Colon (tissue), 2 donors: ENCODE measurements at regions not wholly inside any gene's neighbourhood (a gene's known extent, or its start where the extent isn't known, plus 50 kb on each side); places are given as distances from the start of the nearest gene placed in this dataset.

ENCODE experiments used
- FAIRE-seq: peaks from 2 replicates; lab custom pipeline; 2012; peaks lifted over from hg19 to GRCh38; lab: Jason Lieb, UNC
- donor health status: control.
- donor health status: control.

DNA sequence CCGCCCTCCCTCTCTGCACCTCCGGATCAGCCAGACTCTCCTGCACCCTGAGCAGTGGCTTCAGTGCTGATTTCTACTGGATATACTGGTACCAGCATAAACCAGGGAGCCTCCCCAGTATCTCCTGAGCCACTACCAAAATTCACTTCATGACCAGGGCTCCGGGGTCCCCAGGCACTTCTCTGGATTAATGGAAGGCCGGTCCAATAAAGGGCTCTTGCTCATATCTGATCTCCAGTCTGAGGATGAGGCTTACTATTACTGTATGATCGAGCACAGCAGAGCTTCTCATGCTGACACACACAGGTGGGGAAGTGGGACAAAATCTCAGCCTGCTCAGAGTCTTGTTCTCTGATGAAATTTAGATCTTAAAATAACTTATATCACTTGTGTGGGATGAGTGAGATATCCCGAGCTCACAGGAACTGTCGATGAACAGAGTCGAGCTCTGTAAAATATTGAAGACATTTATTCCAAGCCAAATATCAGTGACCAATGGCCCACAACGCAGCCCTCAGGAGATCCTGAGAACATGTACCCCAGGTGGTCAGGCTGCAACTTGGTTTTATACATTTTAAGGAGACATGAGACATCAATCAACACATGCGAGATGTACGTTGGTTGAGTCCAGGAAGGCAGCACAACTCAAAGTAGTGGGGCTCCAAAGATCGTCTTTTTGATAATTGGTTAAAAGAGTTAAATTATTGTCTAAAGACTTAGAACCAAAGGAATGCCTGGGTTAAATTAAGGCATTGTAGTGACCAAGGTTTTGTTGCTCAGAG, 93.0 kb upstream of the TOP3B start:
- no peak for FAIRE-seq

DNA sequence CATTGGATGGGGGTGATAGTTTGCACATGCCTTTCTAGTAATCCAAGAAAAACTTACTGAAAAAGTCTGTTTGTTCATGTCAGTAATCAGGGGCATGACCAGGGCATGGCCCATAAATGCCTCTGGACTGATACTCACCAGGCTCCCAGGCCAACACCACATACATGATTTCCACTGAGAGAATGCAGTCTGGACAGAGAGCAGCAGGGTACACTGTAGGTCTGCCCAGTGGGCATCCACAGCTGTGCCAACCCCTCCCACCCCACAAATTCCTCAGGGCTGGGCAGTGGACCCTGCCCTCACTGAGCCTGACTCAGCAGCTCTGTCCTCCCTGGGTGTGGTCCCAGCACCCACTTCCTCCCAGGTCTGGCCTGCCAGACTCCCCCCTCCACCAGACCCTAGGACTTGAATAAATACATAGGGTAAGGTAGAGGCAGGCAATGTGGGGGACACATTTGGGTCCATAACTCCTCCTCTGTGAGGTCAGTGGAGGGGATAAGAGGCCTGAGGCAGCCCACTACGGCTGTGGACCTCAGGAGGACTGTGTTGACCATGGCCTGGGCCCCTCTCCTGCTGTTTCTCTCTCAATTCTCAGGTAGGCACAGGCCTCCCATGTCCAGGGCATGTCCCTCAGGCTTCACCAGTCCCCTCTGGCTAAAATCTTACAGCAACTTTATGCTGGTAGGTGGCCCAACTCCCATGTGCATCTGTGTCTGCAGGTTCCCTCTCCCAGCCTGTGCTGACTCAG, 92.2 kb upstream of the TOP3B start:
- no peak for FAIRE-seq

DNA sequence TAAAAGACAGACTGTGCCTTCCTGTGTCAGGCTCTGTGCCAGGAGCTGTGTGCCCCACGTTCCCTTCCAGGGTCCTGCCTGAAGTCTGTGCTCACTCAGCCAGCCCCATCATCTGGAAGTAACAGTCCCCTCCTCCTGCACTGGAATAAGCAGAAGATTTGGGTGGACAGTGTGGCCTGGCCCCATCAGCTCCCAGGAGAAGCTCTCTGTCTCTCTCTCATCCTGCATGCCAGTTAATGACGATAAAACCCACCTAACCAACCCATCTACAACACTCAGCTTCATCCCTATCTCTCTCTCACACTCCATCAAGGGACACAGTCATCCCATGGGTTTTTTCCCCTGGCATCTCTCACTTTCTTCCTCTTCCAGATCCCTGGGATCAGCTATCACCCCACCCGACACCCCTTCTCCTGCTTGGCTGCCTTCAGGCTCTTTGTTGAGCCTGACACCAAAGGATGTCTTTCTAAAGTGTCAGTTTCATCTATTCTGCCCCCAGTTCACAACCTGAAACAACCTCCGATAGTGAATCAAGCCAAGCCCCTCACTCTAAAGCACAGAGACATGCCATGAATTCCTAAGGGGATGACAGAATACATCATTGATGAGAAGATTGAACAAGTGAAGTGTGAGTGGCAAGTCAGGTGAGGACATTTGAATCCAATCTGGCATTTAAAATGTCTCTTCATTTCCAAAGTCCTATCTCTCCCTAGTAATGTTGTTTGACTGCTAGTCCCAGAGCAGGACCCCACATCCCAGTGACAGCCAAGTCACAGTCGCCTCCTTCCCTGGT, 91.4 kb upstream of the TOP3B start:
- no peak for FAIRE-seq

DNA sequence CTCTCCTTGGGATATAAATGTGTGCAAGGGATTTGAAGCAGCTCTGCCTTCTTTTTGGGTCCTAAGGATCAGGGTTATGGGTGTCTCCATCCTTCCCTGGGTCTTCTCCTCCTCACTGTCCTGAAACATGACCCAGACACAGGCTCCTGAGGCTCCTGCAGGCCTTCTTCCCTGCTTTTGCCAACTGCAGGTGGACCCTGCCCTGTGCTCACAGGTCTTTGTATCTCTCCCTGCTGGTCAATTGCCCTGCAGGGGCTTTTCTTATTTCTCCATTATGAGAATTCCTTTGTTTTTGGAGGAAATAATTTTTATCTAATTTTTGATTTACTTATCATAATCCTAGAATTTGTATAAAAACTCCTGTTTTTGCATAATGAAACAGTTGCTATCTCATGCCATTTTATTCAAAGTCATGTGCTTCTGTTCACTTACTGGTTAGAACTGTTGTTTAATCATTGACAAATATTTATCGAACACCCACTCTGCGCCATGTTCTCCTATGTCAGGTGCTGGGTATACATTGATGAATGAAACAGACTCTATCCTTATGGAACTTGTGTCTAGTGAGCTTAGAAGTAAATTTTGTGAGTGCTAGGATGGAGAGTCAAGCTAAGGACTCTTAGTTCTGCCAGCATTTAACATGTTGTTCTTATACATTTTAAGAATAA, 89.7 kb upstream of the TOP3B start:
- no peak for FAIRE-seq

DNA sequence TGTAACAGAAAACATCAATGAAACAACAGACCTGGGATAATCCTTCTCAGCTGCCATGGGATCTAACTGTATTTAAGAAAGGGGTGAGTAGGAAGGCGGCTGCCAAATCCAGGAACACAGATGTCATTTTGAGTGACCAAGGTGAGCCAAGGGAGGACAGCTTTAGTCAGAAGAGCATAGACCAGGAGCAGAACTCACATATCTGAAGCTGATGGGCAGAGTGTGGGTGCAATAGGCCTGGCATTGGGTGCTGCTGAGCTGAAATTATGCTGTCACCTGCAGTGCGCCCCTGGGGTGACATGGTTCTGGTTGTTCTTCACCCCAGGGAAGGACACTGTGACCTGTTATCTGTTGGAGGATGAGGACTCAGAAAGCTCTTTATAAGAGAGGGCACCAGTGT, 88.9 kb upstream of the TOP3B start:
- FAIRE-seq: no peak

DNA sequence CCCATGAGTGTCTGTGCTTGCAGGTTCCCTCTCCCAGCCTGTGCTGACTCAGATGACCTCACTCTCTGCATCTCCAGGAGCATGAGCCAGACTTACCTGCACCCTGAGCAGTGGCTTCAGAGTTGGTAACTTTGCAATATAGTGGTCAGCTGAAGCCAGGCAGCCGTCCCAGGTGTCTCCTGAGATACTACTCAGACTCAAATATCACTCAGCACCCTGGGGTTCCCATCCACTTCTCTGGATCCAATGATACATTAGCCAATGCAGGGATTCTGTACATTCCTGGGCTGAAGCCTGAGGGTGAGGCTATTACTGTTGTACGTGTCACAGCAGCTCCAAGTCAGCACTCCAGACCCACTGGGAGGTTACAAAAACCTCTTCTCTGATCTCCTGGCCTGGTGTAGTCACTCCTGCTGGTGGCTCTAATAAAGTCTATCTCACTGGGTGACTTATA, 87.8 kb upstream of the TOP3B start:
- no peak for FAIRE-seq

DNA sequence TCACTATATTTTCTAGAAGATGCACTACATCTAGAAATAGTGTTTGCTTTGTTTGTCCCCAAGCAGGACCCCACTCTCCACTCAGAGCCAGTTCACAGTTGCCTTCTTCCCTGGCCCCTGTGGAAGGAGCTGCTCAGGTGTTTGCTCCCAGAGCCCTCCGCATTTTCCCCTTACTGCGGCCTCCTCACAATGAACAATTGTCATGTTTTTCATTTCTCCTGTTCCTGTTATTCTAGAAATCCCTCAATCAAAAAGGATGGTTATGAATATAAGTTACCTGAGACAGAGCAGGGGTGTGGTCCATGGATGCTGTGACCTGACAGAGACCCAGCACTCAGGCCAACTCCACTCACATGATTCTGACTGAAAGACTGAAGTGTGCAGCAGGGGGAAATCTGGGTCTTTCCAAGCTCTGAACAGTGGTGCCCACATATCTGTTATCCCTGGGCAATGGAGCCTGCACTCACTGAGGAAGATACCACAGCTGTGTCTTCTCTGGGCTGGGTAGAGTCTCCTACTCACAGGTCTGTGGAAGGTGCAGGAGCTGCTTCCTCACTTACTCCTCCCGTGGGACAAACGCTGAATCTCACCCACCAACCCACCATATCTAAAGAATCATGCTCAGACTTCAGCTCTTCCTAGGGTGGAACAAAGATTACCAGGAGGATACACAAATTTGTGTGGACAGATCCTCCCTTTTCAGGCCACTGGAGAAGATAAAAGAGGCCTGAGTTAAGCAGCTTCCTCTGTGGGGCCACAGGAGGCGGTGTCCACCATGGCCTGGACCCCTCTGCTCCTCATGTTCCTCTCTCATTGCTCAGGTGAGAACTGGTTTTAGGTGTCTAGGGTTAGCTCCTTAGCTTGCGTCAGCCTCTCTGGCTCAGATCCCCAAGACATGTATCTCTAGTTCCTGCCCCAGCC, 87.1 kb upstream of the TOP3B start:
- FAIRE-seq: no peak

DNA sequence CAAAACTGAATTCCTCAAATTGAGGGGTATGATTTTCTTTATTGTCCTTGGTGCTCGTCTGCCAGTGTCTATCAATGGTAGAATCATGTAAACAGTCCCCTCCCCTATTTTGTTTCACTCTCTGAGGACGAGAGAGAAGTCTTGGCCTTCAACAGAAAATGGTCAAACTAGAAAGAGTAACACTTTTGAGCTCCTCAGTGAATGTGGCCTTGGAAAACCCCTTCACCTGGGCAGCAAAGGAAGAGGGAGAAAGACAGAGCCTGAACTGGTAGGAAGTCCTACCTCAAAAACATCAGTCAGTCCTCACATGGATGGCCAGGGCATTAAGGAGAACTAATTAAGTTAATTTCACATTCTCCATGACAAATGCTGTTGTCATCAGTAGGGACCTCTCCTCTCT, 86.1 kb upstream of the TOP3B start:
- no peak for FAIRE-seq

DNA sequence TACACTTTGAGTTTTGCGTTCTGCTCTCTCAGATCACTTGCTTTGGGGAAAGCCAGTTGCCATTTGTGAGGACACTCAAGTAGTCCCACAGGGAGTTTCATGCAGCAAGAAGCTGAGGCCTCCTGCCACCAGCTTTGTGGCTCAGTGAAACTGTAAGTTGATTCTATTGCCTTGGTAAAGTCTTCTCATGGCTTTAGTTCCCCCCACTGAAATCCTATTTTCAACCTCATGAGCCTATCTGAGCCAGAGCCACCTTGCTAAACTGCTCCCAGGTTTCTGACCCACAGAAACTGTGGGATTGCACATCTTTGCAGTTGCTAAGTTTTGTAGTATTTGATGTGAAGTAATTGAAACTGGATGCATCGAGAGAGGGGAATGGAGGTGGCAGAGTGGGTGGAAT, 85.4 kb upstream of the TOP3B start:
- no peak for FAIRE-seq

DNA sequence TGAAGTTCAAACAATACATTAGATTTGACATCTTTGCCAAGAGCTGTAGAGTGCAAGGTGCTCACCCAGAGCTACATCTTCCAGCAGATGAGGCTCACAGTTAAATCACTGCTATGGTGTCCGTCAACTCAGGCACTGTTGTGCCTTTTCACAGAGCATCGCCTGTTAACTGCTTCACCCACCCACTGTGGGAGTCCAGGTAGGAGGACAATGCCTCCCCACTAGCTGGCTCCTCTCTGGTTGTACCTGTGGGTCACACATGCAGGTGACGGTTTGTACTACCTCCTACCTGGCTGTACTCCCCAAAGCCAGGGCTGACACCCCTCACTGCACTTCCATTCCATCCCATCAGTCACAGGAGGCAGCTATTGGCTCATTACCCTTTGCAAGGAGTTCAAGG, 84.6 kb upstream of the TOP3B start:
- no peak for FAIRE-seq

DNA sequence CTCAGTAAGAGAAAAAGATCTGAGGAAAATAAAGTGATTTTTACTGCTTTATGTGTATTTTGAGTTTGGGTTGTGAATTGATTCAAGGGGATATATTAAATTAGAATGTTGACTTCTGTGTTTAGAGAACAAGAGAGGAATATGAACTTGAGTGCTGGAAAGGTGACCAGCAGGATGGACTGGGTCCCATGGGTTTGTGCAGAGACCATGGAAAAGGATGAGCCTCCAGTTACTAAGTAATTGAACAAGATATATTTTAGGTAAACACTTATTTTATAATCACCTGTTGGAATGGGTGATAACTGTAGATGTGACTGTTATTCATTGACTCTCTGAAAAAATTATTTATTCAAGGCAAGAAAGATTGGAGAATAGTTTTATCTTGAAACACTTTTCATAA, 82.0 kb upstream of the TOP3B start:
- FAIRE-seq: no peak

DNA sequence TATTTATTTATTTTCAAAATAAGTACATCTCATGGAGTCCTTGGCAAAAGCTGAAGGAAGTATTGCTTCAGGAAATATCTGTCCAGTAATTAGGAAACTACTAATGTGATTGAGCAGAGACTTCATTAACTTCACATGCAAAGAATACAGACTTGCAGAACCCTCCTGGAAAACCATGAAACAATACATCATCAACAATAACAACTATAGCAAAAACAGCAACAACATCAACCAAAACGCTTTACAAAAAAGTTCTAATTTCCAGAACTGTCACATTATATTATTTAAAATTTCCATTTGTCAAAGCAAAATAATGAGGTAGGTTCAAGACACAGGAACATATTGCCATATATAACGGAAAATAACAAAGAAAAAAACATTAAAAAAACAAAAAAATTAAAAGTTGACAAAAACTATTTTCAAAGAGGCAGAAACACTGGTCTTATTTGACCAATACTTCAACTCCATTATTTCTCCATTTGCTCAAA, 79.8 kb upstream of the TOP3B start:
- FAIRE-seq: no peak

DNA sequence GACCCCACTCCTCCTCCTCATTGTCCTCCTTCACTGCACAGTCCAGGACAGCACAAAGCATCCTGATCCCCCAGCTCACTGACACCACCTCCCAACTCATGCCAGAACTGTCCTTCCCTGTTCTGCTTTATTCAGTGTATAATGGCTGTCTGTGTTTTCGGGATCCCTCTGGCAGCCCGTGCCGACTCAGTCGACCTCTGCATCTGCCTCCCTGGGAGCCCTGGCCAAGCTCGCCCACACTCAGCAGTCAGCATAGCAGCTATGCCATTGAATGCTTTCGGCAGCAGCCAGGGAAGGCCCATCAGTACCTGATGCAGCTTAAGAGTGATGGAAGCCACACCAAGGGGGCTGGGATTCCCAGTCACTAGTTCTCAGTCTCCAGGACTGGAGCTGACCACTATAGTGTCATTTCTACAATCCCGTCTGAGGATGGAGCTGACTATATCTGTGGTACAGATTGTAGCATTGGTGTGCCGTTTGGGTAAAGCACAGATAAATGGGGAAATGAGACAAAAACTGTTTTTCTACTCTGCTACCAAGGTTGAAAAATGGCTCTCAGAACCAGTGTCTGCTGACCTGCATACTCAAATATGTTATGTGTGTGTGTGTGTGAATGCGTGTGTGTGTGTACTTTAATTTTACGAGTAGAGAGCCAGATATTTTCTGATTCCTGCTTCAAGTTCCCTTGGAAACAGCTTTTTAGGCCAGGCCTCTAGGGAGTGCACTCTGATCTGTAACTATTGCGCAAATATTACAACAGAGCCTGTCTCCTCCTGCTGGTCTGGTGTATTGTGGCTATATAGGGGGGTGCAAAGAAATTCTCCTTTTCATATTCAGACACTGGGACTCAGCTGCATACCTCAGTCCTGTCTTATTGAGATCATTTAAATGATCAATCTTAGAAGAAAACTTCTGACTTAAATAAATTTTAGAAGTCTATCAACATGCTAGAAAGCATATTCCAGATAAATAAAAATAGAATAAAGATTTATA, 78.8 kb upstream of the TOP3B start:
- no peak for FAIRE-seq

DNA sequence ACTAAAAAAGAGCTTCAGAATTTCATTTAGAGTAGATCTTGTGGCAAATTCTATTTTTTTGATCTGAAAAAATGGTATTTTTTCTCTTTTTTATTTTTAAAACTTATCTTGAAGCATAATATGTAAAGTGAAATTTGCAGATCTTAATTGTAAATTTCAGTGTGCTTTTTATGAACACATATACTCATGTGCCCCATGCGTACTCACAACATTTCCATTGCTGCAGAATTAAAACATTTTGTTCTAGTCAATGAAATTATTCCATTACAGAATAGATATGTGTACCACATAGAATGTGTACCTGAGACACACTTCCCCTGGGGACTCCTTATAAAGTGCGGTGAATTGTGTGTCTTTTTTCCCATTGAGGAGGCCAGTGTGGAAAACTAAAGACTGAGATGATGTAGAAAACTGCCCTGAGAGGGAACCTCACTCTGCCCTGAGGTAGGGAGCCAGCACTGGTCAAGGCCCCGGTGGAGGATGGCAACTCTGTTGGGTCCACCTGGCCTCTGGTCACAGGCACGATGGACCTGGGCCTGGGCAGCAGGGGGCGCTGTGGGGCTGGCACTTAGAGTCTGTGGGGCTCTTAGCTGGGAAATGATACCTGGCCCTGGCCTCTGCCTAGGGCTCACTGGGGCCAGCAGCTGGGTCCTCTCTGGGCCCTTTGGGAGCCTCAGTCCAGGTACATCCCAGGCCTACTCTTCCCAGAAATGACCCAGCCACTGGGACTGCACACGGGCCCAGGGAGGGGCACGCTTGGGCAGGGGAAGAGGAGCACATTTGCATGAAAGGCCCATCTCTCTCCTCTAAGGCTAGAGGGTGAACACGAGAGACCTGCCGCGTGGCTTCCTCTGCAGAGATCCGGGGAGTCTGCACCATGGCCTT, 77.9 kb upstream of the TOP3B start:
- FAIRE-seq: no peak

DNA sequence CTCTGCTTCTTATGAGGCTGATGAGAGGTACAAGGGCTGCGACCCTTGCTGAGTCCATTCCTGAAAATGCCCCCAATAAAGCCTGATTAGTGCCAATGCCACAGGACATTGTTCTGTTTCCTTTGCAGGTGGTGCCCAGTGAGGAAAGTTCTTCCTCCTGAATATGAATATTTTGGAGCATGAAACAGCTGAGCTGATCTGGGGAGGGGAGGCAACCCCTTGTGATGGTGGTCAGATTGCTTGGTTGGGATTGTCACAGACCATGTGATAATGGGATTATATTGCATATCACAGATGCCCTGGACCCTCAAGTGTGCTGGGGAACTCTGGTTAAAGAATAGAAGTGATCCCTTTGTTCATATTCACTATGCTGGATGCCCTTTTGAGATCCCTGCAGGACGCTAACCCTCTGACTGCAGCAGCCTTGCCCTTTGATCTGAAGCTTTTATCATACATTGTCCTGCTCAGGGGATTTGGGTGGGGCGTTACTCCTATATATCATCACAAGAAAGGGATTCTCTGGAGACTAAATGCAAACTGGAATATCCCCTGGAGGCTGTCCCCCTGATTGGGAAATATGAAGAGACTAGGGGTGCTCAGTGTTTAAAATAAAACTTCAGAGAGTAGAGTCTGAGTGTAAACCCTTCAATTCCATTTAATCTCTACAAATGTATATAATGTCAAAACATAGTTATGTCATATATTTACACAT, 76.9 kb upstream of the TOP3B start:
- no peak for FAIRE-seq

DNA sequence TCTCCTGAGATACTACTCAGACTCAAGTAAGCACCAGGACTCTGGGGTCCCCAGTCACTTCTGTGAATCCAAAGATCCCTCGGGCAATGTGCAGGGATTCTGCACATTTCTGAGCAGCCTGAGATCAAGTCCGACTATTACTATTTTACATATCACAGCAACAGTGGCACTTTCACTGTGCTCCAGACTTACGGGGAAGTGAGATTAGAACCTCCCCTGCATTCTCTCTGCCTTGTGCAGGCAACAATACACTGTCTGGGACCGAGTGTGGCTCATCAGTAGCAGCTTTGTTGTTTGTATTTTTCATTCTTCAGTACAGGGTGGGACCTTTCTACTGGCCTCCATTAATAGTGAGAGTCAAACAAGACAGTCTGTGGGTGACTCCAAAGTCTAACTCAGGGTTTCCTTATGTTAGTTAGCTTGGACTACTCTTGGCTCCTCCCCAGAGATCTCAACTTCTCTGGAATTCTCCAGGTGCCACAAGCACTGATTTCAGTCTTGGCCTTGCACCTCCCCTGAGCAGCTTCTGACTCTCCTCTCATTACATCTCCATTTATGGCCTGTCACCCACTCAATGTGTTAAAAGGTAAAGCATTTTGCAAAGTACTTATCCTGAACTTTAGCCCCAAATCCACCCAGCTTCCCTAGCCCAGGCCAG, 76.2 kb upstream of the TOP3B start:
- no peak for FAIRE-seq

DNA sequence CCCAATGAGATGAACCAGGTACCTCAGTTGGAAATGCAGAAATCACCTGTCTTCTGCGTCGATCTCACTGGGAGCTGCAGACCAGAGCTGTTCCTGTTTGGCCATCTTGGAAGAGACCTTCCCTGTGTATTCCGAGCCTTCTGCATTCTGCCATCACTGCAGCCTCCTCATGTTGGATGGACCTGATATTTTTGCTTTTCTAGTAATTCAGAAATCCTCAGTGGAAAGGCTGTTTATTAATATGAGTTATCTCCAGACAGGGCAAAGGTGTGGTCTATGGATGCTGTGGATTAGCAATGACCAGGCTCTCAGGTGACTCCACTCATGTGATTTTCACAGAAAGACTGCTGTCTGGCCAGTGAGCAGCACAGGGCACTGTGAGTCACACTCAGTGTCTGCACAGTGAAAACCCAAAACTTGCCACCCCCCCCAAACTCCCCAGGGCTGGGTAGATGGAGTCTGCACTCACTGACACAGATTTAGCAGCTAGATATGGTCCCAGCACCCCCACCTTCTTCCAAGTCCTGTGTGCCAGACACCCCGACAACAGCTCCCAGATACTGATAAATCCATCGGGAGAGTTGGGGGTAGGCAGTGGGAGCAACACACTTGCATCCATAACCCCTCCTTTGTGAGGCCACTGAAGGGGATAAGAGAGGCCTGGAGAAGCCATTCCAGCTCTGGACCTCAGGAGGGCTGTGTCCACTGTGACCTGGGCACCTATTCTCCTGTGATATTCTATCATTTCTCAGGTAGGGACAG, 75.2 kb upstream of the TOP3B start:
- FAIRE-seq: no peak
